ENCODE measurements at regions not wholly inside any gene's neighbourhood (a gene's known extent, or its start where the extent isn't known, plus 50 kb on each side); places are given as distances from the start of the nearest gene placed in this dataset.

- no peak overlapping the region for H3K4me3 ChIP-seq
- intact Hi-C loops (cut with DNase I; ENCODE audit: low total_unique reads), result no loop called here
- no peaks in the 10 kb centered on the region for H3K9me3 ChIP-seq
- H3K36me3 ChIP-seq, result no peaks in the 10 kb centered on the region
- H3K27me3 ChIP-seq, result no peaks in the 10 kb centered on the region
- DNase-seq, result no peak
- TF ChIP-seq CTCF (IDR thresholded peaks at IDR 0.05) (peak in 3 of 4 experiments; percentile 25 to 42 (median 26)), POLR2A (IDR thresholded peaks at IDR 0.05) (no peak)
- no peak overlapping the region for H3K27ac ChIP-seq
- H3K4me1 ChIP-seq, result no peaks in the 10 kb centered on the region
These were observed 101.4 kb upstream of the RAB40AL start for GRCh38 chrX:102835504-102836146.

- no peak for DNase-seq
- no peak overlapping the region for H3K27ac ChIP-seq
- H3K36me3 ChIP-seq, result no peaks in the 10 kb centered on the region
- no peaks in the 10 kb centered on the region for H3K4me1 ChIP-seq
- no peaks in the 10 kb centered on the region for H3K27me3 ChIP-seq
- intact Hi-C loops (cut with DNase I; ENCODE audit: low total_unique reads), result no loop called here
- TF ChIP-seq POLR2A (IDR thresholded peaks at IDR 0.05) (no peak), CTCF (IDR thresholded peaks at IDR 0.05) (no peak)
- no peaks in the 10 kb centered on the region for H3K9me3 ChIP-seq
- no peak overlapping the region for H3K4me3 ChIP-seq
These were observed 99.2 kb upstream of the RAB40AL start for GRCh38 chrX:102837847-102838246.

- no peaks in the 10 kb centered on the region for H3K4me1 ChIP-seq
- H3K9me3 ChIP-seq, result no peaks in the 10 kb centered on the region
- H3K27me3 ChIP-seq, result no peaks in the 10 kb centered on the region
- intact Hi-C loops (cut with DNase I; ENCODE audit: low total_unique reads), result no loop called here
- H3K27ac ChIP-seq, result no peak overlapping the region
- no peak for DNase-seq
- TF ChIP-seq CTCF (IDR thresholded peaks at IDR 0.05) (no peak), POLR2A (IDR thresholded peaks at IDR 0.05) (no peak)
- H3K4me3 ChIP-seq, result no peak overlapping the region
- no peaks in the 10 kb centered on the region for H3K36me3 ChIP-seq
These were observed 96.0 kb upstream of the RAB40AL start for GRCh38 chrX:102840871-102841705.

- H3K4me3 ChIP-seq, result no peak overlapping the region
- no peaks in the 10 kb centered on the region for H3K9me3 ChIP-seq
- H3K27ac ChIP-seq, result no peak overlapping the region
- TF ChIP-seq POLR2A (IDR thresholded peaks at IDR 0.05), result no peak
- no peak for TF ChIP-seq CTCF (IDR thresholded peaks at IDR 0.05)
- intact Hi-C loops (cut with DNase I; ENCODE audit: low total_unique reads), result no loop called here
- DNase-seq, result no peak
- H3K36me3 ChIP-seq, result no peaks in the 10 kb centered on the region
- H3K4me1 ChIP-seq, result no peaks in the 10 kb centered on the region
- H3K27me3 ChIP-seq, result no peaks in the 10 kb centered on the region
These were observed 95.4 kb upstream of the RAB40AL start for GRCh38 chrX:102841706-102842003.

- H3K27me3 ChIP-seq, result no peaks in the 10 kb centered on the region
- H3K9me3 ChIP-seq, result no peaks in the 10 kb centered on the region
- intact Hi-C loops (cut with DNase I; ENCODE audit: low total_unique reads), result no loop called here
- DNase-seq, result no peak
- H3K4me3 ChIP-seq, result no peak overlapping the region
- no peaks in the 10 kb centered on the region for H3K36me3 ChIP-seq
- no peak for TF ChIP-seq CTCF (IDR thresholded peaks at IDR 0.05)
- TF ChIP-seq POLR2A (IDR thresholded peaks at IDR 0.05), result no peak
- no peaks in the 10 kb centered on the region for H3K4me1 ChIP-seq
- H3K27ac ChIP-seq, result no peak overlapping the region
These were observed 92.1 kb upstream of the RAB40AL start for GRCh38 chrX:102845020-102845419.

Data from uterus (tissue), 3 donors.